NCI-H2171 (cell line): ENCODE measurements at regions not wholly inside any gene's neighbourhood (a gene's known extent, or its start where the extent isn't known, plus 50 kb on each side); places are given as distances from the start of the nearest gene placed in this dataset.
"Not testable (repeated sequence)": the region's sequence is repeated elsewhere in the genome, so short reads cannot be mapped to it uniquely, and the experiment has no call there.

ENCODE experiments used
- DNase-seq: peaks from one replicate; lab custom pipeline; 2025; lab: John Stamatoyannopoulos, UW

DNA sequence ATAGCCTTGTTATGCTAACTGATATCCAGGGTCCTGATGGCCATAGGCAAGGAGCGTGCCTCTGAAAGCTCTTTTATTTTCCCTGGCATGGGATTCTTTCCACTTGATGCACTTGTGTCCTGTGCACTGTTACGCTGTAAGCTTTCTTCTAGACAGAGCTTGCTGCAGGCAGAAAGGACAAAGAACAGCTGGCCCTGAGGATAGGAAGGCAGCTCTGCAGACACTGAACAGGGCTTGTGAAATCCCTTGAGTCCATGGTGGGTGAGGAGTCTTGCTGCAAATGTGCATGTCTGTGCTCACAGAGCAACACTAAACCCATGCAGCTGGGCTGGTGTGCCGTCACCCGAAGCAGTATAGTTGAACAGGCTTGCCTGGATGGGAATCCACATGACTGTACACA, 126.6 kb downstream of the AKAP11 start:
- peak; percentile 37 for DNase-seq

- no peak for DNase-seq
Measured at GRCh38 chr13:42400188-42400833, 128.4 kb downstream of the AKAP11 start.

- no peak for DNase-seq
Measured at GRCh38 chr13:42401376-42401775, 129.4 kb downstream of the AKAP11 start.

DNA sequence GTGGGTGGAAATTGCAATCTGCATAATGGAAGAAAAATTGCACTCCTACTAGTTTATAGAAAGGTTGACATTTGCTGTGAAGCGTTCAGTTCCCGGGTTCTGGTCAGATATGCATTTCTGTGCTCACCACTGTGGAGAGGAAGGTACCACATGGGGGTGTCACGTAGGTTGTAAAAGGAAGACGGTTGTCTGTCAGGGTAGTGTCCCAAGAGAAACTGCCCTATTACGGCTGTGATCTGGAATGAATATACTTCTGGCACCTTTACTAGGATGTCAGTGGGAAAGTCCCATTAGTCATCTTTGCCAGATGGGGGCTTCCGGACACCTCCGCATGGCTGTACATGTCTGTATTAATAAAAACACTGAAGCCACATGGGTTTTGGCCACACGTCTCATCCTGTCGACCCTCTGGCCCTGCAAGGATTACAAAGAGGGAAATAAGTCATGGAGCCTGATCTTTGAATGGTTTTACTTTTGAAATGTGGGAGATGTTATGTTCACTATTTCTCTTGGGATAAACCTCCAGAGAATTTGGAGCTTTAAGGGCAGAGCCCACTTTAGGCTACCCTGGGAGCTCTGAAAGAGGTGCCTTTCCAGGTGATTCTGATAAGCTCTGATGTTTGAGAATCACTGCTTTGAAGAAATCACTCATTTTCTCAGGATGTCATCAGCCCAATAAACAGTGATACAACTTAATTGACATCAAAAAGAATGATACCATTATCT, 133.9 kb downstream of the AKAP11 start:
- DNase-seq = no peak

DNA sequence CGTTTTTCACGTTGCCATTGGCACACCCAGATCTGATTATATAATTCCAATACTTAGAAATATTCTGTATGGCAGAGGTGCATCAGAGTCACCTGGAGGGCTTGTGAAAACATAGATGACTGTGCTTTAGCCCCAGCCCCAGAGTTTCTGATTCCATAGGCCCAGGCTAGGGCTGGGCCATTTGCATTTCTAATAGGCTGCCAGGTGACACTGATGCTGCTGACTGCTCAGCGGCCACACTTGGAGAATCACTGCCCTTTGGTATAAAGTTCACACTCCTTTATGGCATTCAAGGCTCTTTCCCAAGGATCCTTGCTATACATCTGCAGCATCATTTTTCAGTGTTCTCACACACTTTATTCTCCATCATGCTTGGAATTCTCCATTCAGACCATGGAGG, 137.1 kb downstream of the AKAP11 start:
- no peak for DNase-seq

DNA sequence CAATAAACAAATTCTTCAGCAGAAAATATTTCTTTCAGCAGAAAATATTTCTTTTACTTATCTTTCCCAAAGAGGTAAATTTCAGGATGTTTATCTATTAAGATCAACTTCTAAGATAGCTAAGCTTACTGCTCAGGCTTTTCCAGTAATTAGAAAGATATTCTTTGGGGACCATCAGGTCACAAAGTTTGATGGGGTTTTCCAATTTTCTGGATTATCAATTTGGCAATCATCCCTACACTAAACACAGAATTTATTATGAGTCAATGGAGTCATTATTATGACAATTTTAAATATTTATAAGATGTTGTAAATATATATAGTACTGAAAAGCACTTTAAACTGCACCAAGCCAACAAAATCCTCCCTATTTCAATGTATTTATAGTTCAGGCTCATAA, 137.6 kb downstream of the AKAP11 start:
- no peak for DNase-seq

DNA sequence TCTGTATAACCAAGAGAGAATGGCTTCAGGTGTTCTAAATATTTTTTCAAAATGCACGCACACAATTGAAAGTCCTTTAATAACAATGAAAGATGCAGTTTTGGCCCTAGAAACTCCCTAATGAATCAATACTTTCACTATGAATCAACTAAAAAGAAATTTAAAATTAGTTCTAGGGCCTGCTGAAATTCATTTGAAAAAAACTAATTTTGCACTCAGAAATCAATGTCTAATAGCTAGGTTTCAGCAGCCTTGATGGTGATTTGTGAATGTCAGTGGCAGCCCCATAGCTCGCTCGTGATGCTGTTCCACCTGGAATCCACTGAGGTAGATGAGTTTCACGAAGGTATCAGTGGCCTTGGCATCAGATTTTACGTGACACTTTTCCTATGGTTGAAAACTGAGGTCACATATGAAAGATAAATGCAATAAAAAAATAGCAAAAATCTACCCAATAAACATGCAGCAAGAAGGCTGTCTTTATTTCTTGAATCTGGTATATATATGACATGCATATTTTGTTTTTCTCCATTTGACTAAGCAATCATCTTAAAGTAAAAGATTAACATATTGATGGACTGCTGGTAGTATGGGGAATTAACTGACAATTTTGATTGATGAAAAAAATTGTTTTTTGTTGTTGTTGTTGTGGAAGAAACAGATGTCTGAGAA, 141.0 kb downstream of the AKAP11 start:
- DNase-seq = no peak

- DNase-seq = no peak
Measured at GRCh38 chr13:42413484-42413815, 141.5 kb downstream of the AKAP11 start.

DNA sequence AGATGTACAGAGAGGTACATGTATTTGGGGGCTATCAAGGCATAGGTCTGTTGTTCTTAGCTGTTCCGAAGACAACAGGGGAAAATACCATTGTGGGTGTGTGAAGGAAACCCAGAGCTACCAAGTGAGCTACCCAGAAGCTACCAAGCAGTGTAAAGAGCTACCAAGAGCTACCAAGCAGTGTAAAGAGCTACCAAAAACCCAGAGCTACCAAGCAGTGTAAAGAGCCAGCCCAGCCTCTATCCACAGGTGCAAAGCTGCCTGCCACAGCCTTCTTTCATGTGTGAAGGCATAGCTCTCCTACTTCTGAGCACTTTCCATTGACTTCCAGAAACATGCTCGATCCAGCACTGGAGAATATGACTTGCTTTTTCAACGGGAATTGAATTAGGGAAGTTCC, 145.7 kb downstream of the AKAP11 start:
- DNase-seq = no peak

DNA sequence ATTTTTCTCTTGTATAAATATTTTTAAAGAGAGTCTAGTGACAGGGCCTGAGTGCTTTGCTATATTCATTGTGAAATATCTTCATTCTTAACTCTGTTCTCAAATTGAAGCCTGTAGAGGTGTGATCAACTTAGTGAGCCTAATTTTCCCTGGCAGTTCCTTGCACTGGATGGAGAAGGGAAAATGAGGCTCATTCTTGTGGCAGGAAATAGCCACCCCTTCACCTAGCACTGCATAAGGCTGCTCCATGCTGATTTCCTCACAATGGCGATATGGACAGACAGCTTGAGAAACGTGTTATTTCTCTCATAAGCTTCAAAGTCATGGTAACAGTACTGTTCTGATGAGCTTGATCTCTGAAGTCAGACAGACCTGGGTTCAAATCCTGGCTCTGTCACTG, 146.2 kb downstream of the AKAP11 start:
- no peak for DNase-seq

- no peak for DNase-seq
Measured at GRCh38 chr13:42420304-42420703, 148.4 kb downstream of the AKAP11 start.

DNA sequence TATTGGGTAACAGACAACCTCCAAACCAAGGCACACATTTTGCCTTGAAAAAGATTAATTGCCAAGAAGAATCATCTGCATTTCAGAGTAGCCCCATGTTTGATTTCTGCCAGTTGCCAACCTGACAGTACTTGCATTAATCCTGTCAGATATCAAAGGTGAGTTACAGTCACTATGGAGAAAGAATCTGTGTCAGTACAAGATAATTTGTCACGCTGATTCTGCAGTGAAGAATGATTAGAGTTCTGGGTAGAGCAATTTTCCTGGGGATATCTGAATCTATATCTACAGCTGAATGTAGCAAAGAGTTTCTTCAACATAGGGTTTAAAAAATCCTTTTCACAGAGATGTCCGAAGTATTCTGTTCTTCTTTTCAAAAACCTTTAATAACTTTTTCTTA, 150.7 kb downstream of the AKAP11 start:
- DNase-seq = no peak

DNA sequence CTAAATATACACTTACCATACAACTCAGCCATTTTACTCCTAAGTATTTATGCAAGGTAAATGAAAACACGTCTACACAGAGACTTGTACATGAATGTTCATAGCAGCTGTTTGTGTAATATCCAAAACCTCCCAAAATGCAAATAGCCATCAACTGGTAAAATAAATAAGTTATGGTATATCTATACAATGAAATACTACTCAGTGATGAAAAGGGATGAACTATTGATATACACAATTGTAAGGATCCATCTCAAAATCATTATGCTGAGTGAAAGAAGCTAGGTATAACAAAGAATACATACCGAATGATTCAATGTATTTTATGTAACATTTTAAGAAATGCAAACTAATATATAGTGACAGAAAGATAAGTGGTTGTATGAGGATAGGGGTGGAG, 149.8 kb upstream of the TNFSF11 start:
- no peak for DNase-seq

DNA sequence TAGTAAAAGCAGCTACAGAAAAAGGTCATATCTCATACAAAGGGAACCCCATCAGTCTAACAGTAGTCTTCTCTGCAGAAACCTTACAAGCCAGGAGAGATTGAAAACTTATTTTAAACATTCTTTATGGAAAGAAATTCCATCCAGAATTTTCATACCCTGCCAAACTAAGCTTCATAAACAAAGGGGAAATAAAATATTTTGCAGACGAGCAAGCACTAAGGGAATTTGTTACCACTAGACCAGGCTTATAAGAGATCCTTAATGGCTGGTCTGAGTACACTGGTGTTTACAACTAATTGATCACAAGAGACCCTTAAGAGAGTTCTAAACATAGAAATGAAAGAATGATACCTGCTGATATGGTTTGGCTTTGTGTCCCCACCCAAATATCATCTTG, 128.6 kb upstream of the TNFSF11 start:
- no peak for DNase-seq

DNA sequence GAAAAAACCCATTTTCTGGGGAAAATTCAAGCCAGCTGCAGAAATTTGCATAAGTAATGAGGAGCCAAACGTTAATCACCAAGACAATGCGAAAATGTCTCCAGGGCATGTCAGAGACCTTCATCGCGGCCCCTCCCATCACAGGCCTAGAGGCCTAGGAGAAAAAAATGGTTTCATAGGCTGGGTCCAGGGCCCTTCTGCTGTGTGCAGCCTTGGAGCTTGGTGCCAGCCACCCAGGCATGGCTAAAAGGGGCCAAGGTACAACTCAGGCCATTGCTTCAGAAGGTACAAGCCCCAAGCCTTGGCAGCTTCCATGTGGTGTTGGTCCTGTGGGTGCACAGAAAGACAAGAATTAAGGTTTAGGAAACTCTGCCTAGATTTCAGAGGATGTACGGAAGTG, 127.4 kb upstream of the TNFSF11 start:
- DNase-seq = not testable (repeated sequence)

DNA sequence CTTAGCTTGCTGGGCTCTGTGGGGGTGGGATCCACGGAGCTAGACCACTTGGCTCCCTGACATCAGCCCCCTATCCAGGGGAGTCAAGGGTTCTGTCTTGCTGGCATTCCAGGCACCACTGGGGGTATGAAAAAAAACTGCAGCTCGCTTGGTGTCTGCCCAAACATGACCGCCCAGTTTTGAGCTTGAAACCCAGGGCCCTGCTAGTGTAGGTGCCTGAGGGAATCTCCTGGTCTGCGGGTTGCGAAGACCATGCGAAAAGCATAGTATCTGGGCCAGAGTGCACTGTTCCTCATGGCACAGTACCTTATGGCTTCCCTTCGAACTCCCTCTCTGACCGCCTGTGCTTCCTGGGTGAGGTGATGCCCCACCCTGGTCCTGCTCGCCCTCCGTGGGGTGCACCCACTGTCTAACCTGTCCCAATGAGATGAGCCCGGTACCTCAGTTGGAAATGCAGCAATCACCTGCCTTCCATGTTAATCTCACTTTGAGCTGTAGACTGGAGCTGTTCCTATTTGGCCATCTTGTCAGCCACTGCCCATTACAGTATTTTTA, 120.8 kb upstream of the TNFSF11 start:
- no peak for DNase-seq

- DNase-seq = no peak
Measured at GRCh38 chr13:42454749-42455148, 119.2 kb upstream of the TNFSF11 start.

- no peak for DNase-seq
Measured at GRCh38 chr13:42458193-42458592, 115.8 kb upstream of the TNFSF11 start.

DNA sequence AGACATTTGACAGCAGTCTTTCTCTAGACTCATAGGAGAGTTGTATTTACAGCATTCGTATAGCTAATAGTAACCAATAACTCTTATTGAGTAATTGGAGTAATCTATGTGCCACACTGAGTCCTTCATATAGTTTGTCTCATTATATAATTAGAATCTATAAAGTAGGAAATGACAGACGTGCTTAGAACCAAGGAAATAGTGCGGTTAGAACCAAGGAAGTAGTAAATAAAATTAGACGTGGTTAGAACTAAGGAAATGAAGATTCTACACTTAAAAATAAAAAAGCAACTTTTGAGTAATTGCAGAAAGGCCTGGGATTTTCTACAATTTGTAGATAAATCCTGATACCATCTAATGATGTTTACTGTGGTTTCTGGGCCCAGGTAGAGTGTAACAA, 107.8 kb upstream of the TNFSF11 start:
- no peak for DNase-seq

DNA sequence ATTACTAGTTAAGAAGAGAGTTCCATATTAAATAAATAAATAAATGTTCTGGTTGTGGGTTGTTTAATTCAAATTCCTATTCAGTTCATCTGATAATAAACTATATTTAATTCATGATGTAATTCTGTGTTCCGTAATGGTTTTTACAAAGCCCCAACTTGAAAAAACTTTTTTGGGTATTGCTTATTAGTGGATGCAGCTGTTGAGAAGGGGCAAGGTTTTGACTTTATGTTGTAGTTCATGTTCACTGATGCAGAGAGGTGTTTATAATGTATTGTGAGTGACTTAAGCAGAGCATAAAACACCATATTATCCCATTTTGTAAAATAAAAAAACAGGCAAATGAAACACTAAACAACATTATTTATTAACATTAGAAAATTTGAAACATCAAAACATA, 107.3 kb upstream of the TNFSF11 start:
- no peak for DNase-seq

GRCh38 chr13:42474954-42475353, 99.0 kb upstream of the TNFSF11 start:
- DNase-seq = no peak

GRCh38 chr13:42477596-42478190, 96.3 kb upstream of the TNFSF11 start:
- DNase-seq = no peak
